ENCODE measurements at regions not wholly inside any gene's neighbourhood (a gene's known extent, or its start where the extent isn't known, plus 50 kb on each side); places are given as distances from the start of the nearest gene placed in this dataset.

GRCh38 chr7:26547156-26547555, 255.5 kb downstream of the SNX10 start:
- TF ChIP-seq POLR2A (IDR thresholded peaks at IDR 0.05) (no peak), EP300 (IDR thresholded peaks at IDR 0.05) (no peak)
